ENCODE measurements at regions not wholly inside any gene's neighbourhood (a gene's known extent, or its start where the extent isn't known, plus 50 kb on each side); places are given as distances from the start of the nearest gene placed in this dataset.
"Not testable (repeated sequence)": the region's sequence is repeated elsewhere in the genome, so short reads cannot be mapped to it uniquely, and the experiment has no call there.

DNA sequence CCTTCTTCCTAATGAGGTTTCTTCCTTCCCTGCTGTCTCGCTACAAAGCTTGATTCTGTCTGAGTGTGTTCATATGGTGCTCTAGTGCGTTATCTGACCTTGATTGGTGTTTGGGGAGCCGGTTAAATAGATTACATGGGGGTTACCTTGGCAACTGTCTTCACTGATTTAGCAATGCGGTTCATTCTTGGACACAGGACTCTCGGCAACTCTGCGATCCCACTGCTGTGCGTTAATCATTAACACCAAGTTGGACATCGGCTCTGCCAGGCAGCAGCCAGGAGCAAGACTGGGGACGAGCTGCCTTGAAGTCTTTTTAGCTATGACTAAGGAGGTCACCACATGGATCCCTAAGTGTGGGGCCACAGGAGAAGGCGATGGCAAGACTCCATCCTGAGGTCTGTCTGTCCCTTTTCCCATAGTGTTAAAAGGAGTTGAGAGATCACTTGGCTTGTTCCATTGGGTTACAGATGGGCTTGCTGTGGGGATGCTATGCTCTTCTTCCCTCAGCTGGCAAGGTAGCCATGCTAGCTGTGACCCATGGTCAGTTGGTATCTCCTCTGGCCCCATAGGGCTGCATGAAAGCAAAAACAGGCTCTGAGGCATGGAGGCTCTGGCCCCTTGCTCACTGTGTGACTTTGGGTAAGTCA lies 93.4 kb upstream of the MAMLD1 start:
- ChIA-PET CTCF (no interaction called here), POLR2A (no interaction called here)
- H3K9me3 Mint-ChIP-seq (ENCODE audit: insufficient read depth), result no peaks in the 10 kb centered on the region
- H3K27me3 Mint-ChIP-seq (ENCODE audit: low read depth), result peaks cover 7% of the 10 kb centered on the region
- H3K4me3 Mint-ChIP-seq, result no peak overlapping the region
- ATAC-seq (no peak), DNase-seq (no peak)
- no peak overlapping the region for H3K27ac Mint-ChIP-seq
- no peaks in the 10 kb centered on the region for H3K36me3 Mint-ChIP-seq (ENCODE audit: low read depth)
- H3K4me1 Mint-ChIP-seq (ENCODE audit: low read depth), result no peaks in the 10 kb centered on the region

DNA sequence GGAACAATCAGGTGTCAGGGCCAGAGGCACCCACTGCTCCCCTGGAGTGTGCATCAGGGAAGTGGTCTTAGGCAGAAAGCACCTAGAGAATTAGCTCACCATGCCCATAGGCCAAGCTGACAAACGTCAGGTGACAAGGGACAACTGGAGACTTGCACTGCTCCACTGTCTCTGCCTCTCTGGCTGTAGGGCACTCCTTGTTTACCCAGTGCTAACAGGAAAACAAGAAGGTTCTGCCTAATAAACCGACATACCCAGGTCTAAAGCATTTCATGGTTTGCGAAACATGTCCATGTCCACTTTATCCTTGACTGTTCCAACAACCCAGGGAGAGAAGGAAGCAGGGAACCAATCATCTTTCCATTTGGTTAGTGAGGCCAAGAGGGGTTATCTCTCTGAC lies 92.5 kb upstream of the MAMLD1 start:
- DNase-seq (no peak), ATAC-seq (no peak)
- no peaks in the 10 kb centered on the region for H3K36me3 Mint-ChIP-seq (ENCODE audit: low read depth)
- no peak overlapping the region for H3K4me3 Mint-ChIP-seq
- H3K4me1 Mint-ChIP-seq (ENCODE audit: low read depth), result no peaks in the 10 kb centered on the region
- no peaks in the 10 kb centered on the region for H3K9me3 Mint-ChIP-seq (ENCODE audit: insufficient read depth)
- ChIA-PET CTCF (no interaction called here), POLR2A (no interaction called here)
- no peak overlapping the region for H3K27ac Mint-ChIP-seq
- peaks cover 7% of the 10 kb centered on the region for H3K27me3 Mint-ChIP-seq (ENCODE audit: low read depth)

DNA sequence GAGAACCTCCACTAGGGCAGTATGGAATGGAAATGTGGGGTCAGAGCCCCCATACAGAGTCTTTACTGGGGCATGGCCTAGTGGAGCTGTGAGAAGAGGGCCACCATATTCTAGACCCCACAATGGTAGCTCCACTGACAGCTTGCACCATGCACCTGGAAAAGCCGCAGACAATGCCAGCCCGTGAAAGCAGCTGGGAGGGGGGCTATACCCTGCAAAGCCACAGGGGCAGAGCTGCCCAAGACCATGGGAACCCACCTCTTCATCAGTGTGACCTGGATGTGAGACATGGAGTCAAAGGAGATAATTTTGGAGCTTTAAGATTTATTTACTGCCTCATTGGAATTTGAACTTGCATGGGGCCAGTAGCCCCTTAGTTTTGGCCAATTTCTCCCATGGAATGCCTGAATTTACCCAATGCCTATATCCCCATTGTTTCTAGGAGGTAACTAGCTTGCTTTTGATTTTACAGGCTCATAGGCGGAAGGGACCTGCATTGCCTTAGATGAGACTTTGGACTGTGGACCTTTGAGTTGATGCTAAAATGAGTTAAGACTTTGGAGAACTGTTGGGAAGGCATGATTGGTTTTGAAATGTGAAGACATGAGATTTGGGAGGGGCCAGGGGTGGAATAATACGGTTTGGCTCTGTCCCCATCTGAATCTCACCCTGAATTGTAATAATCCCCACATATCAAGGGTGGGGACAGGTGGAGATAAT lies 89.4 kb upstream of the MAMLD1 start:
- ATAC-seq; H3K9me3 Mint-ChIP-seq (ENCODE audit: insufficient read depth); H3K27me3 Mint-ChIP-seq (ENCODE audit: low read depth); H3K4me3 Mint-ChIP-seq; DNase-seq; H3K4me1 Mint-ChIP-seq (ENCODE audit: low read depth); H3K36me3 Mint-ChIP-seq (ENCODE audit: low read depth); POLR2A ChIA-PET; CTCF ChIA-PET; H3K27ac Mint-ChIP-seq: not testable (repeated sequence)

DNA sequence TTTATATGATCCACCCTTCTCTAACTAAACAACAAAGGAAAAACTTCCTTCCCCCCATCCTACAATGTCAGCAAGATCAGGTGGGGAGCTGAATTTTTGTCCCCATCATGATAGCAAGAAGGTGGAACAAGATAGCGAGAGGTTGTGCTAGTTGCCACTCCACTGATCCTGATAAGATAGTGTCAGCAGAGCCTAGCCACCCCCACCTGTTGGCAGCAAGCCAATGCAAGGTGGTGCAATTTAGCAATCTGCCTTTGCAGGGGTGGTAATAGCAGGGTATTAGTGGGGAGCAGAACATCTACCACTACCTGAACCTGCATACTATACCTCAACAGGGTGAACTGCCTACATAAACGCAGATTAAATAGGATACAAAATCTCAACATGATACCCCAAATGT lies 80.2 kb upstream of the MAMLD1 start:
- no peaks in the 10 kb centered on the region for H3K36me3 Mint-ChIP-seq (ENCODE audit: low read depth)
- H3K4me1 Mint-ChIP-seq (ENCODE audit: low read depth), result no peaks in the 10 kb centered on the region
- H3K4me3 Mint-ChIP-seq, result no peak overlapping the region
- ATAC-seq (no peak), DNase-seq (no peak)
- H3K9me3 Mint-ChIP-seq (ENCODE audit: insufficient read depth), result no peaks in the 10 kb centered on the region
- ChIA-PET POLR2A (no interaction called here), CTCF (no interaction called here)
- peaks cover 2% of the 10 kb centered on the region for H3K27me3 Mint-ChIP-seq (ENCODE audit: low read depth)
- no peak overlapping the region for H3K27ac Mint-ChIP-seq

DNA sequence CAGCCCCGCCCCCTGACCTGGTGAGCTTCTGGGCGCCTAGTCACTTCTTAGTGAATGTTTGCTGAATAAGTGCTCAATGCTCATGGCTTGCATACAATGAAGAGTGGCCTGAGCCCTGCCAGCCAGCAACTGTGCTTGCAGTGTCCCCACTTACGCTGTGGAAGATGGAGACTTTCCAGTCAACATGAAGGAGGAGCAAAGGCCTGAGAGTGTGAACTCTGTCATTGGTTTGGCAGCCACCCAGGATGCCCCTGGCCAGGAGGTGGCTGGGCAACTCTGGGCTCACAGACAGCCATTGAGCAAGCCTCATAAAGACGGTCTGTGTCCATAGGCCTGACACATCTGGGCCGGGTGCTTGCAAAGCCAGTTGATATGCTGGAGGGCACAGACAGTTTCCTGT lies 72.1 kb upstream of the MAMLD1 start:
- CTCF ChIA-PET, result no interaction called here
- POLR2A ChIA-PET, result no interaction called here
- H3K27ac Mint-ChIP-seq, result no peak overlapping the region
- no peaks in the 10 kb centered on the region for H3K4me1 Mint-ChIP-seq (ENCODE audit: low read depth)
- peaks cover 2% of the 10 kb centered on the region for H3K27me3 Mint-ChIP-seq (ENCODE audit: low read depth)
- no peak for DNase-seq
- no peak for ATAC-seq
- H3K36me3 Mint-ChIP-seq (ENCODE audit: low read depth), result no peaks in the 10 kb centered on the region
- H3K4me3 Mint-ChIP-seq, result no peak overlapping the region
- H3K9me3 Mint-ChIP-seq (ENCODE audit: insufficient read depth), result no peaks in the 10 kb centered on the region

DNA sequence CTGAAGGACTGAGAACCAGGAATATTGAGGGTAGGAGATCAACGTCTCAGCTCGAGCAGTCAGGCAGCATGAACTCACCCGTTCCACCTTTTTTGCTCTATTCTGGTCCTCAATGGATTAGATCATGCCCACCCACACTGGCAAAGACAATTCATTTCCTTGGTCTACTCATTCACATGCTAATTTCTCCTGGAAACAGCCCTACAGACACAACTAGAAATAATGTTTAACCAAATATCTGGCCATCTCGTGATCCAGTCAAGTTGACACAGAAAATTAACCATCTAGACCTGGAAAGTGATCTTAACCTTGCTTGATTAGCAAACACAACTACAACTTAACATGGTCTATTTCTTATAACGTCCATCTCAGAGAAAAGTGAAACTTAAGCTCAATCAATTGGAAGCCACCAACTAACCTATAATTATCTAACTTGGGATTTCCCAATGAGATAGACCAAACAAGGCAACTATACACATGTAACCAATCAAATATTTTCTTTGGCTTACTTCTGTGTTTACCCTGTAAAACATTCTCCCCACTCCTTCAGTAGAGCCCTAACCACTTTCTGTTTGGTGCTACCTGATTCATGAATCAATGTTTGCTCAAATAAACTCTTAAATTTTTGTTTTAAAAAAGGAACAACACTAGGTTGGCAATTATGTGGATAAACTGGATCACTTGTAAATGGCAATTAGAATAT lies 69.7 kb upstream of the MAMLD1 start:
- no peak for ATAC-seq
- H3K4me1 Mint-ChIP-seq (ENCODE audit: low read depth), result no peaks in the 10 kb centered on the region
- peaks cover 2% of the 10 kb centered on the region for H3K27me3 Mint-ChIP-seq (ENCODE audit: low read depth)
- H3K4me3 Mint-ChIP-seq, result no peak overlapping the region
- no peaks in the 10 kb centered on the region for H3K36me3 Mint-ChIP-seq (ENCODE audit: low read depth)
- POLR2A ChIA-PET, result no interaction called here
- no peak overlapping the region for H3K27ac Mint-ChIP-seq
- CTCF ChIA-PET, result no interaction called here
- DNase-seq, result no peak
- no peaks in the 10 kb centered on the region for H3K9me3 Mint-ChIP-seq (ENCODE audit: insufficient read depth)

DNA sequence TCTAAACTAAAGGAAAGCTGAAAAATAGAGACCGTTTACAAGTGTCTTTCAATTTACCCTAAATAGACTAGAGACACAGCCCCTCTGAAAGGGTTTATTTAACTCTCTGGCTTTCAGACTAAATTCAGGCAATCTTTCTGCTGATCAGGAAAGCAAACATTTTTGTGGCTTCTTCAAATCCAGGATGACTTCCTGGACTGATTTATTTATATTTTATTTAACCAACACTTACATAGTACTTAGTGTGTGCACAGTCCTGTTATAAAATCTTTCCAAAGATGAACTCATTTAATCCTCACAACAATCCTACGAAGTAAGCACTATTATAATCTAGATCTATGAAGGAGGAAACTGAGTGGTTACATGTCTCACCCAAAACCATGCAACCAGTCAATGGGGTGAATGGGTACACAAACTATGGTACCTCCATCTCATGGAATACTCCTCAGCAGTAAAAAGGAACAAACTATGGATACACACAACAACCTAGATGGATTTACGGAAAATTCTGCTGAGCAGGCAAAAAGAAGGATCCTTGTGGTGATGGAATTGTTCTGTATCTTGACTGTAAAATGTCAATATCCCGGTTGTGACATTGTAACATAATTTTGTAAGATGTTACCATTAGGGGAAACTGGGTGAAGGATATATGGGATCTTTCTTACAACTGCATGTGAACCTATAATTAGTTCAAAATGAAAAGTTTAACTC lies 64.1 kb upstream of the MAMLD1 start:
- ChIA-PET POLR2A (no interaction called here), CTCF (no interaction called here)
- Mint-ChIP-seq H3K4me1 (ENCODE audit: low read depth) (no peaks in the 10 kb centered on the region), H3K9me3 (ENCODE audit: insufficient read depth) (no peaks in the 10 kb centered on the region), H3K4me3 (no peak overlapping the region), H3K36me3 (ENCODE audit: low read depth) (no peaks in the 10 kb centered on the region), H3K27ac (no peak overlapping the region), H3K27me3 (ENCODE audit: low read depth) (no peaks in the 10 kb centered on the region)
- no peak for DNase-seq
- ATAC-seq, result no peak

DNA sequence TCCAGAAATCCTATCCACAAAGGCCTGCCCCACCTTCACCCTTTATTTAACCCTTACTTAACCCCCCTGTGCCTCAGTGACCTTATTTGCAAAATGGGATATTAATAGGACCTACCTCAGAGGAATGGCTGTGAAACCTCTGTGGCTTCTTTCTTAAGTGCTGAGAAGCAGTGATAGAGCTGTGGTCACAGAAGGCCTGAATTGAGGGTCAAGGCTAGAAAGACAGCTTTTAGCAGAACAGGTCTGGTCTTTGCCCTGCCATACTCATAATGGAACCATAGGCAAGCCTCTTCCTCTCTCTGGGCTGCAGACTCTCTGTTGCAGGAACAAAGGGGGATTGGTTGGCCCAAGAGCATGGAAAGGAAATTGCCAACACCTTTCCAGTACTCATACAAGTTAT lies 63.5 kb upstream of the MAMLD1 start:
- Mint-ChIP-seq H3K36me3 (ENCODE audit: low read depth) (no peaks in the 10 kb centered on the region), H3K4me1 (ENCODE audit: low read depth) (no peaks in the 10 kb centered on the region), H3K27me3 (ENCODE audit: low read depth) (no peaks in the 10 kb centered on the region), H3K9me3 (ENCODE audit: insufficient read depth) (no peaks in the 10 kb centered on the region), H3K27ac (no peak overlapping the region), H3K4me3 (no peak overlapping the region)
- POLR2A ChIA-PET, result no interaction called here
- CTCF ChIA-PET, result no interaction called here
- no peak for DNase-seq
- no peak for ATAC-seq

DNA sequence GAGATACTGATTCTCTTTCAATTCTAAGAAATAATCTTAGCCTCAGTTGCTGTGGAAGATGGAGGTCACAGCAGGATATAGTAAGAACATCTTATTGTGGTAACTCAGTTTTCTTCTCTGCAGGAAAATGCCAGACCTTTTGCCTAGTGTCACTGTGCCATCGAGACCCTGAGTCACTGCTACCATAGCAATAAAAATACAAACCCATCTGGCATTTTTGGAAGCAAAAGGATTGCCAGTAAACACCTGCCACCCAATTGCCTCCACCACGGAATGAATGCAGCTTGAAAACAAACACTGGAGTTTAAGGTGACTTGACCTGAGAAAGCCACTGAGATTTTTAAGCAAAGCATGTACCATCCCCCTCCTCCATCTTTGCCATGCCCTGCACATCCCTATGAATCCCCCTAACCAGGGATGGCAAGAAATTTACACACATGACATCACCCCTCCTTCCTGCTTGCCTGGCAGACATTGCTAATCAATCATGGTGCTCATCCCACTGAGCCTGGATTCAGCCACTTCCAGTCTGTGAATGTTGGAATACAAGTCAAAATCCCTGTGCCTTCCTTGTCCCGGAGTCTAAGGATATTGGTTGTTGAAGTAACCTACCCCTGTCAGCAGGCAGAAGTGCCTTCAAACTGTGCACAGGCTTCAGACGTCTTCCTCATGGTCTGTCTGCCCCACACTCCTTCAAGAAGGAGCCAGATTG lies 59.6 kb upstream of the MAMLD1 start:
- CTCF ChIA-PET, result no interaction called here
- POLR2A ChIA-PET, result no interaction called here

DNA sequence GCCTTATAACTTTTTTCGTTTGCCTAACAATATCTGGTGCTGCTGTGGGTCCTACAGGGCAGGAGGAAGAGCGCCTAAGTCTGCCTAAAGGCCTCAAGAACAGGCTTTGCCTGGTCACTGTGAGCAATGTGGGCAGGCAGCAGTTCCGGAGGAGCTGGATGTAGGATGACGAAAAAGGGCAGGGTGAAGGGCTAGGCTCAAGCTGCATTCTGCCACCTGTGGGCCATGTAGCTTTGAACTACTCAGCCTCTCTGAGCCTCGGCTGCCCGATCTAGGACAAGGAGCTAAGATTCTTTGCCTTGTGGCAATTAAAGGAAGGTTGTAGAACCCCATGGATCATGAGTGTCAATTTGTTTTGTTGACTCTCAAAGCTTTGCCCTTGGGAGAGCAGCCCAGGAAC lies 57.1 kb upstream of the MAMLD1 start:
- no peak for DNase-seq
- CTCF ChIA-PET, result no interaction called here
- Mint-ChIP-seq H3K4me3 (no peak overlapping the region), H3K27me3 (ENCODE audit: low read depth) (no peaks in the 10 kb centered on the region), H3K4me1 (ENCODE audit: low read depth) (peaks cover 6% of the 10 kb centered on the region), H3K36me3 (ENCODE audit: low read depth) (no peaks in the 10 kb centered on the region), H3K9me3 (ENCODE audit: insufficient read depth) (no peaks in the 10 kb centered on the region), H3K27ac (no peak overlapping the region)
- no peak for ATAC-seq
- POLR2A ChIA-PET, result no interaction called here

More for the DNA sequence above, 59.6 kb upstream of the MAMLD1 start:
- Mint-ChIP-seq H3K9me3 (ENCODE audit: insufficient read depth) (no peaks in the 10 kb centered on the region), H3K27me3 (ENCODE audit: low read depth) (no peaks in the 10 kb centered on the region), H3K36me3 (ENCODE audit: low read depth) (no peaks in the 10 kb centered on the region), H3K27ac (no peak overlapping the region), H3K4me1 (ENCODE audit: low read depth) (no peaks in the 10 kb centered on the region), H3K4me3 (no peak overlapping the region)
- ATAC-seq, result no peak
- no peak for DNase-seq

DNA sequence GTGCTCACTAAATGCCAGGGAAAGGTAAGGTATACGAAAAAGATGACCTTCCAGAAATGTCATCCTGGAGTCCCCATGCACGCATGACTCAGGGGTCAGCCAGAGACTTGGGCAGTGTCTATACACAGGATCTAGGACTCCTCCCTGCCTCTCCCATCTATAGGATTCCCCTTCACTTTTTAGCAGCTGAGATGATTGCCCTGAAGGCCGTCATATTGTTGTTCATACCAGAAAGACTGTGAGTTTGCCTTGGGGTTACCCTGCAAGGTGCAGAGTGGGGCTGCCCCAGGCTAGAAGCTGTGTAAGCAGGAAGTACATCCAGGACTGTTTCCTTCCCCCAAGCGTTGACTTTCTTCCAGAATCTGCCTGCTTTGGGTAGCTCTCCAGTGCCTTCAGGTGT lies 55.1 kb upstream of the MAMLD1 start:
- no peak for ATAC-seq
- peaks cover 6% of the 10 kb centered on the region for H3K4me1 Mint-ChIP-seq (ENCODE audit: low read depth)
- POLR2A ChIA-PET, result no interaction called here

More for the DNA sequence above, 55.1 kb upstream of the MAMLD1 start:
- no peak for DNase-seq
- no peaks in the 10 kb centered on the region for H3K36me3 Mint-ChIP-seq (ENCODE audit: low read depth)
- CTCF ChIA-PET, result no interaction called here
- no peak overlapping the region for H3K27ac Mint-ChIP-seq
- no peaks in the 10 kb centered on the region for H3K27me3 Mint-ChIP-seq (ENCODE audit: low read depth)
- H3K9me3 Mint-ChIP-seq (ENCODE audit: insufficient read depth), result no peaks in the 10 kb centered on the region
- no peak overlapping the region for H3K4me3 Mint-ChIP-seq

Measured in activated CD8-positive, alpha-beta T cell treated with anti-CD3 and anti-CD28 coated beads, Interleukin-2, amount 10 ng/mL, durations not matched to agents 7 days and 5 days (primary cell).